B cell (primary cell): ENCODE measurements at regions not wholly inside any gene's neighbourhood (a gene's known extent, or its start where the extent isn't known, plus 50 kb on each side); places are given as distances from the start of the nearest gene placed in this dataset.

ENCODE experiments used
- ATAC-seq: fragments of 200-7000 bp; cut with Tn5 transposase; one replicate; pipeline ENCODE4 v1.10.0; 2021; ENCODE audit warnings: low read depth, mild to moderate bottlenecking, moderate number of reproducible peaks, moderate library complexity
- CTCF ChIA-PET: fragments of 350-600 bp; sonication (Branson Sonifier 250); formaldehyde crosslinking; loops from one replicate; lab custom pipeline; 2021; ENCODE audit warnings: antibody characterized with exemption, inconsistent platforms; lab: Charles Lee
- POLR2A ChIA-PET: fragments of 350-600 bp; sonication (Branson Sonifier 250); formaldehyde crosslinking; loops from one replicate; lab custom pipeline; 2021; ENCODE audit warnings: antibody characterized with exemption; lab: Charles Lee
- DNase-seq: peaks from one replicate; pipeline ENCODE4 v3.0.0; 2013
- H2AFZ ChIP-seq: 2 replicates; pipeline ENCODE4 v1.6.1; 2012; ENCODE audit warnings: mild to moderate bottlenecking, low read depth, low read length; ENCODE audit not compliant: insufficient read depth, poor library complexity, severe bottlenecking
- H3K27ac ChIP-seq, 2 donors: 1 replicate in 1 of 2; 2 replicates in 1 of 2; pipeline ENCODE4 v1.5.1; 2012 to 2013; ENCODE audit warnings: low read length in 2 of 2, mild to moderate bottlenecking in 2 of 2, moderate library complexity in 1 of 2
- H3K27me3 ChIP-seq, 4 experiments: fragments of 200-600 bp in 1 of 4; sonication (generic) in 1 of 4; replicated peaks in 1 of 4; 1 replicate in 2 of 4; 2 replicates in 2 of 4; pipeline versions ENCODE4 v1.6.1 to v1.7.0; 2013 to 2016; ENCODE audit warnings: low read length in 3 of 4, mild to moderate bottlenecking in 2 of 4, mixed read lengths in 1 of 4, moderate library complexity in 1 of 4; ENCODE audit not compliant: insufficient read depth in 4 of 4, control insufficient read depth in 3 of 4; ENCODE audit errors: control extremely low read depth in 1 of 4
- H3K36me3 ChIP-seq, 2 experiments: replicated peaks in 1 of 2; 1 replicate in 1 of 2; 2 replicates in 1 of 2; pipeline versions ENCODE4 v1.6.1 to v1.7.1; 2013; ENCODE audit warnings: low read length in 1 of 2; ENCODE audit not compliant: insufficient read depth in 2 of 2, control insufficient read depth in 1 of 2; ENCODE audit errors: control extremely low read depth in 1 of 2, extremely low read depth in 1 of 2
- H3K4me1 ChIP-seq, 2 donors: fragments of 200-600 bp in 1 of 2; sonication (generic) in 1 of 2; 1 replicate in 1 of 2; 2 replicates in 1 of 2; pipeline versions ENCODE4 v1.5.1 to v1.6.1; 2013 to 2017; ENCODE audit warnings: low read length in 2 of 2; ENCODE audit not compliant: control insufficient read depth in 2 of 2, insufficient read depth in 2 of 2
- H3K4me2 ChIP-seq: replicated peaks from 2 replicates; pipeline ENCODE3; 2012; ENCODE audit warnings: mild to moderate bottlenecking, low read depth, low read length; ENCODE audit not compliant: poor library complexity, severe bottlenecking
- H3K4me3 ChIP-seq, 5 experiments: fragments of 200-600 bp in 1 of 5; sonication (generic) in 1 of 5; 1 replicate in 3 of 5; 2 replicates in 2 of 5; pipeline versions ENCODE4 v1.5.1 to v1.7.0; 2011 to 2016; ENCODE audit warnings: low read length in 4 of 5, mild to moderate bottlenecking in 4 of 5, low read depth in 2 of 5, control low read depth in 1 of 5, moderate library complexity in 1 of 5; ENCODE audit not compliant: insufficient read depth in 1 of 5; ENCODE audit errors: control extremely low read depth in 1 of 5, extremely low read depth in 1 of 5
- H3K79me2 ChIP-seq: fragments of 200-600 bp; sonication (generic); one replicate; pipeline ENCODE4 v1.6.0; 2016; ENCODE audit warnings: low read length; ENCODE audit not compliant: control insufficient read depth, insufficient read depth
- H3K9ac ChIP-seq: fragments of 200-600 bp; sonication (generic); 2 replicates; pipeline ENCODE4 v1.6.1; 2017; ENCODE audit warnings: mild to moderate bottlenecking, low read length, moderate library complexity
- H3K9me3 ChIP-seq, 3 donors: one replicate each; pipeline versions ENCODE4 v1.6.1 to v1.7.1; 2013; ENCODE audit warnings: low read length in 2 of 3; ENCODE audit not compliant: control insufficient read depth in 2 of 3, insufficient read depth in 1 of 3; ENCODE audit errors: control extremely low read depth in 1 of 3
- H4K20me1 ChIP-seq: 2 replicates; pipeline ENCODE4 v1.6.0; 2012; ENCODE audit warnings: mild to moderate bottlenecking, low read length; ENCODE audit not compliant: insufficient read depth, control insufficient read depth, poor library complexity, severe bottlenecking
- H3K27ac Mint-ChIP-seq: one replicate; pipeline ENCODE4 v1.8.0; 2021; ENCODE audit warnings: mixed read lengths
- H3K27me3 Mint-ChIP-seq: one replicate; pipeline ENCODE4 v1.8.0; 2021; ENCODE audit warnings: mixed read lengths
- H3K4me1 Mint-ChIP-seq: one replicate; pipeline ENCODE4 v1.8.0; 2021; ENCODE audit warnings: mixed read lengths
- H3K4me3 Mint-ChIP-seq: one replicate; pipeline ENCODE4 v1.8.0; 2021; ENCODE audit warnings: mixed read lengths
- H3K9me3 Mint-ChIP-seq: one replicate; pipeline ENCODE4 v1.8.0; 2022; ENCODE audit warnings: mixed read lengths; ENCODE audit not compliant: insufficient read depth
- EZH2 ChIP-seq: IDR thresholded peaks from 2 replicates; pipeline ENCODE4 v1.6.1; 2012; ENCODE audit warnings: borderline replicate concordance, low read depth, mild to moderate bottlenecking, moderate library complexity, low read length; ENCODE audit not compliant: insufficient read depth, poor library complexity, severe bottlenecking
- WGBS: methylation state at CpG from one replicate; pipeline ENCODE4 v1.1.5; 2013; ENCODE audit warnings: missing lambda C conversion rate; ENCODE audit not compliant: insufficient coverage; 5-methylcytosine and 5-hydroxymethylcytosine counted together
- intact Hi-C: fragments of 100-400 bp; cut with micrococcal nuclease; formaldehyde crosslinking; loops from one replicate; pipeline ENCODE4 v1.10.0; 2022
- TF ChIP-seq, protein P1 (sequence below): fragments of 200-600 bp; IDR thresholded peaks from one replicate; pipeline ENCODE4 v1.8.0; 2022; ENCODE audit warnings: antibody characterized with exemption, mild to moderate bottlenecking

DNA sequence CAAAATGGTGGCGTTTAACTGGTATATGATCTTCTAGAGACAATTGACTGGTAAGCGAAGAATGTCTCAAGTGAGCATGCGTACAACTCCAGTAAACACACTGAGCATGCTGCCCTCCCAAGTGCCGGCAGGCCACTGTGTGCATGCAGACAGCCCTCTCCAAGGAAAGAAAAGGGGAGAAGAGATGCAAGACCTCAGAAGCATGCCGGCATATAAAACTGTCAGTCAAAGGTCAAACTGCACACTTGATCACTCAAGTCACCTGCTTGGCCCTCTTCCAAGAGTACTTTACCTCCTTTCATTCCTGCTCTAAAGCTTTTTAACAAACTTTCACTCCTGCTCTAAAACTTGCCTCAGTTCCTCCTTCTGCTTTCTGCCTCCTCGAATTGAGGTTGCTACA is 910.2 kb downstream of the TAF11L14 start:
- CTCF ChIA-PET: no interaction called here
- H3K36me3 ChIP-seq: no peaks in the 10 kb centered on the region
- H3K27ac Mint-ChIP-seq: no peak overlapping the region
- TF ChIP-seq EZH2: no peak
- TF ChIP-seq, protein P1, sequence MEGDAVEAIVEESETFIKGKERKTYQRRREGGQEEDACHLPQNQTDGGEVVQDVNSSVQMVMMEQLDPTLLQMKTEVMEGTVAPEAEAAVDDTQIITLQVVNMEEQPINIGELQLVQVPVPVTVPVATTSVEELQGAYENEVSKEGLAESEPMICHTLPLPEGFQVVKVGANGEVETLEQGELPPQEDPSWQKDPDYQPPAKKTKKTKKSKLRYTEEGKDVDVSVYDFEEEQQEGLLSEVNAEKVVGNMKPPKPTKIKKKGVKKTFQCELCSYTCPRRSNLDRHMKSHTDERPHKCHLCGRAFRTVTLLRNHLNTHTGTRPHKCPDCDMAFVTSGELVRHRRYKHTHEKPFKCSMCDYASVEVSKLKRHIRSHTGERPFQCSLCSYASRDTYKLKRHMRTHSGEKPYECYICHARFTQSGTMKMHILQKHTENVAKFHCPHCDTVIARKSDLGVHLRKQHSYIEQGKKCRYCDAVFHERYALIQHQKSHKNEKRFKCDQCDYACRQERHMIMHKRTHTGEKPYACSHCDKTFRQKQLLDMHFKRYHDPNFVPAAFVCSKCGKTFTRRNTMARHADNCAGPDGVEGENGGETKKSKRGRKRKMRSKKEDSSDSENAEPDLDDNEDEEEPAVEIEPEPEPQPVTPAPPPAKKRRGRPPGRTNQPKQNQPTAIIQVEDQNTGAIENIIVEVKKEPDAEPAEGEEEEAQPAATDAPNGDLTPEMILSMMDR: no peak
- peaks cover 4% of the 10 kb centered on the region for H3K9me3 Mint-ChIP-seq
- no peaks in the 10 kb centered on the region for H3K4me1 ChIP-seq
- POLR2A ChIA-PET: no interaction called here
- DNase-seq (no peak), ATAC-seq (no peak)
- peaks cover 0 to 5% (median 5%) of the 10 kb centered on the region in 3 donors for H3K9me3 ChIP-seq
- no peaks in the 10 kb centered on the region for H4K20me1 ChIP-seq
- H3K9ac ChIP-seq: no peak overlapping the region
- no peak overlapping the region for H3K4me3 ChIP-seq
- no peaks in the 10 kb centered on the region for H3K27me3 ChIP-seq
- H2AFZ ChIP-seq: no peak overlapping the region
- no peak overlapping the region for H3K27ac ChIP-seq
- no peaks in the 10 kb centered on the region for H3K79me2 ChIP-seq
- no peaks in the 10 kb centered on the region for H3K4me1 Mint-ChIP-seq
- WGBS: 97% methylated on average over 5 of the region's 6 CpGs
- intact Hi-C loops: no loop called here
- H3K4me2 ChIP-seq: no peak overlapping the region
- H3K27me3 Mint-ChIP-seq: no peaks in the 10 kb centered on the region
- no peak overlapping the region for H3K4me3 Mint-ChIP-seq

- Histone ChIP-seq H3K4me2 (no peak overlapping the region), H3K27ac (no peak overlapping the region), H3K79me2 (no peaks in the 10 kb centered on the region), H3K27me3 (no peaks in the 10 kb centered on the region), H3K4me1 (no peaks in the 10 kb centered on the region), H3K4me3 (no peak overlapping the region), H2AFZ (no peak overlapping the region), H3K9ac (no peak overlapping the region), H3K9me3 (peaks cover 0 to 11% (median 5%) of the 10 kb centered on the region in 3 donors), H3K36me3 (no peaks in the 10 kb centered on the region), H4K20me1 (no peaks in the 10 kb centered on the region)
- TF ChIP-seq, protein P1: no peak
- TF ChIP-seq EZH2: no peak
- no peak overlapping the region for H3K27ac Mint-ChIP-seq
- no peak overlapping the region for H3K4me3 Mint-ChIP-seq
- DNase-seq (no peak), ATAC-seq (no peak)
- intact Hi-C loops: no loop called here
- H3K9me3 Mint-ChIP-seq: peaks cover 4% of the 10 kb centered on the region
- H3K4me1 Mint-ChIP-seq: no peaks in the 10 kb centered on the region
- ChIA-PET POLR2A (no interaction called here), CTCF (no interaction called here)
- H3K27me3 Mint-ChIP-seq: no peaks in the 10 kb centered on the region
These were observed 912.3 kb downstream of the TAF11L14 start for GRCh38 chr5:18546591-18546990.
